Gastroesophageal sphincter (tissue), 2 donors: ENCODE measurements at regions not wholly inside any gene's neighbourhood (a gene's known extent, or its start where the extent isn't known, plus 50 kb on each side); places are given as distances from the start of the nearest gene placed in this dataset.

Experiments
- EP300 ChIP-seq: sonication (generic); formaldehyde crosslinking; IDR thresholded peaks from one replicate; pipeline ENCODE4 v1.6.1; 2017; ENCODE audit warnings: antibody characterized with exemption, mild to moderate bottlenecking
- POLR2A ChIP-seq, 2 donors: fragments of 450-650 bp; IDR thresholded peaks; one replicate each; pipeline ENCODE4 v1.6.1; 2017; ENCODE audit warnings: antibody characterized with exemption in 2 of 2, mild to moderate bottlenecking in 2 of 2, moderate library complexity in 1 of 2

DNA sequence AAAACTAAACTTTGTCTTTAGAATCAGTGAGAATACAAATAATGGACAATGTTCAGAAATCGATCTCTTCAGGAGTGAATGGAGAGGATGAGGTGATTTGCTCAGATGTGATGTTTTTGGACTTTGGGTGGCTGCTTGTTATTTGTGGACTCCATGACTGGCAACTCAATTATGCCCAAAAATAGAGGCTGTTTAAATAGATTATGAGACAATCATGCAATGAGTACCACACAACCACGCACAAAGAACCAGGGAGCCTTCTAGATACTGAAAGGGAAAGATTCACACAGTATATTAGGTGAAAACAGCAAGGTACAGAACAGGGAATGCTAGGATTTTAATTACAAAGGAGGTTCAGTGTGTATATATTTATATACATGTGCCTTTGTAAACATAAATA is 141.3 kb upstream of the ANK3 start:
- no peak for TF ChIP-seq EP300
- no peak for TF ChIP-seq POLR2A (IDR thresholded peaks at IDR 0.05)
